OCI-LY1 (cell line): ENCODE measurements at regions not wholly inside any gene's neighbourhood (a gene's known extent, or its start where the extent isn't known, plus 50 kb on each side); places are given as distances from the start of the nearest gene placed in this dataset.

Experiments used
- CTCF ChIP-seq: fragments of 200-600 bp; sonication (generic), shearing (Covaris generic); IDR thresholded peaks from 2 replicates; pipeline ENCODE4 v1.5.1; 2017; ENCODE audit warnings: mild to moderate bottlenecking, antibody characterized with exemption, low read length, moderate library complexity, mixed read lengths
- EZH2 ChIP-seq: fragments of 200-600 bp; sonication (generic), shearing (Covaris generic); IDR thresholded peaks from 2 replicates; pipeline ENCODE4 v1.8.0; 2017; ENCODE audit warnings: borderline replicate concordance, mixed run types, mild to moderate bottlenecking, antibody characterized with exemption, low read length, moderate library complexity, mixed read lengths

- TF ChIP-seq CTCF, result no peak
- TF ChIP-seq EZH2, result no peak
Measured at GRCh38 chr2:8505311-8505920, 176.4 kb upstream of the ID2 start.
